ENCODE measurements at regions not wholly inside any gene's neighbourhood (a gene's known extent, or its start where the extent isn't known, plus 50 kb on each side); places are given as distances from the start of the nearest gene placed in this dataset.

DNA sequence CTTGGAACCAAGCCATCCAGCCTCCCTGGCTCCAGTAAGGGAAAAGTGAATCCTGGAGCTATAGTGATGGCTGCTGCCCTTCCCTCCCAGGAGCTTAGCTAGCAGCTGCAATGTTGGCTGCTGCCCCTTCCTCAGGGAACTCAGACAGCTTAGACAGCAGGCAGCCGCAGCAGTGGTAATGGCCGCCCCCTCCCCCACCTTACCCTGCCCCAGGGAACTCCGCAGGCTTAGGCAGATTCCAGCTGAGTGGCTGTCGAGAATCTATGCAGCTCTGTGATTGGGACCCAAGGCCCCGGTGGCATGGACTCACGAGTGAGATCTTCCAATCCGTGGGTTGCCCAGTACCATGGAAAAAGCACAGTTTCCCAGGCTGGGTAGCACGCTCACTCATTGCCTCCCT lies 378.6 kb downstream of the NNT start:
- no peak for DNase-seq
- CTCF ChIA-PET = no interaction called here
- H3K36me3 Mint-ChIP-seq (ENCODE audit: low read depth) = no peaks in the 10 kb centered on the region

DNA sequence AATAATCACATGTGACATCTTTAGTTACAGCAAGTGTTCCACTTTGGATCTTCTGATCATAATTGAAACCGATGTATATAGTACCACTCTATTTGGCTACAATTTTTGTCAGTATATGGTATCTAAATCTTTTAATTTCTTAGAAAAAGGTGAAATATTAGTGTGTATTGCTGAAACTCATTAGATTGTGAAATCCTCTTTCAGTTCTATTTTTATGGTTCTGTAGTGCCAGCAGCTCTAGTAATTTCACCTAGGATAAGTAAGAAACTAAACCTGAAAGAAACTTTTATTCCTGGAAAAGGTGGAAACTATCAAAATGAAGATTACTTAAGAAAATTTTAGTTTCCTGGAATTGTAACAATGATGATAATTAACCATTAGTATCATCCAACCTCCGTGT lies 370.9 kb downstream of the NNT start:
- H3K27me3 Mint-ChIP-seq (ENCODE audit: low read depth) = no peaks in the 10 kb centered on the region
- DNase-seq (no peak), ATAC-seq (no peak)
- ChIA-PET CTCF (no interaction called here), POLR2A (no interaction called here)
- H3K4me3 Mint-ChIP-seq = no peak overlapping the region
- no peak overlapping the region for H3K27ac Mint-ChIP-seq
- H3K4me1 Mint-ChIP-seq (ENCODE audit: low read depth) = no peaks in the 10 kb centered on the region
- H3K36me3 Mint-ChIP-seq (ENCODE audit: low read depth) = no peaks in the 10 kb centered on the region
- peaks cover 8% of the 10 kb centered on the region for H3K9me3 Mint-ChIP-seq (ENCODE audit: insufficient read depth)

More for the DNA sequence above, 378.6 kb downstream of the NNT start:
- Mint-ChIP-seq H3K27ac (no peak overlapping the region), H3K4me3 (no peak overlapping the region), H3K9me3 (ENCODE audit: insufficient read depth) (peaks cover 13% of the 10 kb centered on the region), H3K4me1 (ENCODE audit: low read depth) (no peaks in the 10 kb centered on the region), H3K27me3 (ENCODE audit: low read depth) (no peaks in the 10 kb centered on the region)
- POLR2A ChIA-PET = no interaction called here
- no peak for ATAC-seq

DNA sequence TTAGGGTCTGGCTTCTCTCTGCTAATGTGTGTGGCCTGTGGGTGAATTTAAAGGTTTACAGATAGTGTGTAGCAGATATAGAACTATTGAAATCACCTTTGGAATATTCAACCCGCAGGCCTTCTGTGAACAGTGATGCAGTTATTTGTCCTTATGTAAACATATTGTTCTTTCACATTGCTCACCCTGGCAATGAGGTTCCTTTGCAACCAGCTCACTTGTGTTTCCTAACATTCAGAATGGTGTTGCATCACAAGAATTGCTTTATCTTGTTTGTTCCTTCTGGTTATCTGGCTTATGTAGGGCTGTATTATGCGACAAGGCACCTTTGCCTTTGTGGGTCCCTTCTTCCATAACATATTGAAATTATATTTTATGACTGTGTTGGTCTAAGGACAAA lies 370.3 kb downstream of the NNT start:
- no peak for DNase-seq
- Mint-ChIP-seq H3K36me3 (ENCODE audit: low read depth) (no peaks in the 10 kb centered on the region), H3K9me3 (ENCODE audit: insufficient read depth) (peaks cover 6% of the 10 kb centered on the region), H3K4me3 (no peak overlapping the region), H3K27me3 (ENCODE audit: low read depth) (no peaks in the 10 kb centered on the region), H3K4me1 (ENCODE audit: low read depth) (no peaks in the 10 kb centered on the region), H3K27ac (no peak overlapping the region)
- POLR2A ChIA-PET = no interaction called here
- CTCF ChIA-PET = no interaction called here
- ATAC-seq = no peak

DNA sequence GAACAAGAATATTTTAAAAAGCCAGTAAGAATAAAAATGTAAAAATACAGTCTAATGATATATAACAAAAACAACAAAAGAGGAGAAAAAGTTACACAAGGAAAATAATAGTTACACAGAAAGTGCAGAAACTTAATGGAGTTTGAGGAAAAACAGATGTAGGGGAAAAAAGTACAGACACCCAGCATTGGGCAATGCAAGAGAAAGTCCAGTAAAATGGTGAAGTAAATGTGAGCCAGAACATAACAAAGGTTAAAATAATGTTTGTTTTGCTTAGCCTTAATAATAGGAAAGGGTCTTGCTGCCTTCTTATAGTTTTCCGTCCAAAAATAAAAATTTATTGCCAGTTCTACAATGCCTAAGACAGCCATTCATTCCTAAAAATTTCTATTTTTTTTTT lies 364.2 kb downstream of the NNT start:
- no peaks in the 10 kb centered on the region for H3K36me3 Mint-ChIP-seq (ENCODE audit: low read depth)
- DNase-seq = no peak
- H3K4me3 Mint-ChIP-seq = no peak overlapping the region
- ChIA-PET POLR2A (no interaction called here), CTCF (no interaction called here)
- H3K27ac Mint-ChIP-seq = no peak overlapping the region
- H3K9me3 Mint-ChIP-seq (ENCODE audit: insufficient read depth) = peaks cover 4% of the 10 kb centered on the region
- no peaks in the 10 kb centered on the region for H3K27me3 Mint-ChIP-seq (ENCODE audit: low read depth)
- no peak for ATAC-seq
- no peaks in the 10 kb centered on the region for H3K4me1 Mint-ChIP-seq (ENCODE audit: low read depth)

DNA sequence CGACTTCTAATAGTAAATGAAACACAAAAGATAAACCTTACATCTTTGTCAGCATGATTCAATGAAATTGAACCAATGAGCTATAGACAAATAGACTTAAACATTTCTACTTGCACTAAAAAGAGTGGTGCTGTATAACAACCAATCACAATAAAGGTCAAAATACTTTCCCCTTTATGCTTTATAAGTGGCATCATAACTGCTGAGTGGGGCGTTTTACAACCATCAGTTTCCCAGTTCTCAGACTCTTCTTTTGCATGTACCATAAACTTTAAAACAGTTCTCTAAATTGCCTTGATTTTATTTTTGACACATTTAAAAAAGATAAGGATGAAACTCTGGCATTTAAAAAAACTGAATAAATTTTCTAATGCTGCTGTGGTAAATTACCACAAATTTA lies 356.2 kb downstream of the NNT start:
- no peak for ATAC-seq
- Mint-ChIP-seq H3K4me1 (ENCODE audit: low read depth) (no peaks in the 10 kb centered on the region), H3K4me3 (no peak overlapping the region), H3K27me3 (ENCODE audit: low read depth) (no peaks in the 10 kb centered on the region), H3K36me3 (ENCODE audit: low read depth) (no peaks in the 10 kb centered on the region), H3K9me3 (ENCODE audit: insufficient read depth) (no peaks in the 10 kb centered on the region), H3K27ac (no peak overlapping the region)
- CTCF ChIA-PET = no interaction called here
- no peak for DNase-seq
- POLR2A ChIA-PET = no interaction called here

DNA sequence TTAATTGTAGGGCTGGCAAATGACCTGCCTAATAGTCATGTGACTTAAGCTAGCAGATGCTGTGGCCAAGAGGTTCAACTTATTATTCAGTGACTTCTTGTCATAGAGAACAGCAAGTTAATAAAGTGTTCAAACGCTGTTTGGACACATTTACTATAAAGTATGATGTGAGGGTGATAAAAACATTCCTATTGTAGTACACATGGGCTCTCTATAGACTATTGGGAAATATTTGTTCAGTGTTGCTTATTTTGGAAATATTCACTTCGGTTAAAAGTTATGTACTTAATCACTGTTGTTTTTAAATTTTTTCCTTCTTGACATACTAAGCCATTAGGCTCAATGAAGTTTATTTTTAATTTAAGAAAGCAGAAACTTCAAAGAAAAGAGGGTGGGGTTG lies 345.0 kb downstream of the NNT start:
- ChIA-PET POLR2A (no interaction called here), CTCF (no interaction called here)
- DNase-seq (no peak), ATAC-seq (no peak)
- peaks cover 4% of the 10 kb centered on the region for H3K9me3 Mint-ChIP-seq (ENCODE audit: insufficient read depth)
- no peak overlapping the region for H3K4me3 Mint-ChIP-seq
- no peak overlapping the region for H3K27ac Mint-ChIP-seq
- H3K27me3 Mint-ChIP-seq (ENCODE audit: low read depth) = no peaks in the 10 kb centered on the region
- no peaks in the 10 kb centered on the region for H3K36me3 Mint-ChIP-seq (ENCODE audit: low read depth)
- no peaks in the 10 kb centered on the region for H3K4me1 Mint-ChIP-seq (ENCODE audit: low read depth)

DNA sequence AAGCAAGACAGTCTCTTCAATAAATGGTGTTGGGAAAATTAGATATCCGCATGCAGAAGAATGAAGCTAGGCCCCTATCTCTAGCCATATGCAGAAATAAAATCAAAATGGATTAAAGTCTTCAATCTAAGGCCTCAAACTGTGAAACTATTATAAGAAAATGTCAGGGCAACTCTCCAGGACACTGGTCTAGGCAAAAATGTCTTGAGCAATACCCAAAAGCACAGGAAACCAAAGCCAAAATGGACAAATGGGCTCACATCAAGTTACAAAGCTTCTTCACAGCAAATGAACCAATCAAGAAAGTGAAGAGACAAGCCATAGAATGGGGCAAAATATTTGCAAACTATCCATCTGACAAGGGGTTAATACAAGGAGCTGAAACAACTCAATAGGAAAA lies 338.8 kb downstream of the NNT start:
- Mint-ChIP-seq H3K27me3 (ENCODE audit: low read depth) (no peaks in the 10 kb centered on the region), H3K4me3 (no peak overlapping the region), H3K4me1 (ENCODE audit: low read depth) (no peaks in the 10 kb centered on the region), H3K9me3 (ENCODE audit: insufficient read depth) (peaks cover 4% of the 10 kb centered on the region), H3K27ac (no peak overlapping the region), H3K36me3 (ENCODE audit: low read depth) (no peaks in the 10 kb centered on the region)
- POLR2A ChIA-PET = no interaction called here
- no peak for DNase-seq
- CTCF ChIA-PET = no interaction called here
- no peak for ATAC-seq

DNA sequence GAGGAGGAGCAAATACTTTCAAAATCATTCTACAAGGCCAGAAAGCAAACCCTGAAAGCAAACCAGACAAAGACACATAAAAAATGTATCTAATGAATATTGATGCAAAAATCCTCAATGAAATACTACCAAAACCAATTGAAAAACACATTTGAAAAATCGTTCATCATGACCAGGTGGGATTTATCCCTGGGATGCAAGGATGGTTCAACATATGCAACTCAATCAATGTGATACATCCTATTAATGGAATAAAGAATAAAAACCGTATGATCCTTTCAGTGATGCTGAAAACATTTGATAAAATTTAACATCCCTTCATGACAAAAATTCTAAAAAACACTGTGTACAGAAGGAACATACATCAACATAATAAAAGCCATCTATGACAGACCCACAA lies 337.6 kb downstream of the NNT start:
- peaks cover 4% of the 10 kb centered on the region for H3K9me3 Mint-ChIP-seq (ENCODE audit: insufficient read depth)
- no peak overlapping the region for H3K27ac Mint-ChIP-seq
- no peak overlapping the region for H3K4me3 Mint-ChIP-seq
- ChIA-PET CTCF (no interaction called here), POLR2A (no interaction called here)
- DNase-seq = no peak
- no peaks in the 10 kb centered on the region for H3K4me1 Mint-ChIP-seq (ENCODE audit: low read depth)
- H3K27me3 Mint-ChIP-seq (ENCODE audit: low read depth) = no peaks in the 10 kb centered on the region
- H3K36me3 Mint-ChIP-seq (ENCODE audit: low read depth) = no peaks in the 10 kb centered on the region
- ATAC-seq = no peak

DNA sequence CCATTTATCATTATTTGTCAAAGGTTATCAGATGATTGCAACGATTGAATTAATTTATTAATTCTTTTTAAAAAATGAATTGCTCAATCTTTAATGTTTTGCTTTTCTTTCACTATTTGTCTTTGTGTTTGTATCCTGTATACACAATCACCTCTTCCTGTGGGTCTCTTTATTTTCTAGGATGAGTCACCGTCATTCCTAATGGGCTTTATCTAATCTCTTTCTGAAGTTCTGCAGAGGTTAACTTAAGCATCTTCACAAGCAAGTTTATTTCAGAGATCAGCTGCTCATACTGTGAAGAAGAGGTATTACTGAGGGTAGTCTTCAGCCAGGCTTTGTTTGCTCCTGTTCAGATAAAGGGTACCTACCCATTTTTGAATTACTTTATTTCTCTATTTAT lies 323.9 kb downstream of the NNT start:
- Mint-ChIP-seq H3K9me3 (ENCODE audit: insufficient read depth) (peaks cover 8% of the 10 kb centered on the region), H3K36me3 (ENCODE audit: low read depth) (no peaks in the 10 kb centered on the region), H3K27ac (no peak overlapping the region), H3K27me3 (ENCODE audit: low read depth) (no peaks in the 10 kb centered on the region), H3K4me1 (ENCODE audit: low read depth) (no peaks in the 10 kb centered on the region), H3K4me3 (no peak overlapping the region)
- no peak for ATAC-seq
- CTCF ChIA-PET = no interaction called here
- POLR2A ChIA-PET = no interaction called here
- DNase-seq = no peak

DNA sequence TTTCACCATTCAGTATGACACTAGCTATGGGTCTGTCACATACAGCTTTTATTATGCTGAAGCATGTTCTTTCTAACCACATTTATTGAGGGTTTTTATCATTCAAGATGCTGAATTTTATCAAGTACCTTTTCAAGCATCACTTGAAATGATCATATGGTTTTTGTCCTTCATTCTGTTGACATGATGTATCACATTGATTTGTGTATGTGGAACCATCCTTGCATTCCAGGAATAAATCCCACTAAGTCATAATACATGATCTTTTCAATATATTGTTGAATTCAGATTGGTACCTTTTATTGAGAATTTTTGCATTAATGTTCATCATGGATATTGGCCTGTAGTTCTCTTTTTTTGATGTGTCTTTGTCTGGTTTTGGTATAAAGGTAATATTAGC lies 317.4 kb downstream of the NNT start:
- ChIA-PET POLR2A (no interaction called here), CTCF (no interaction called here)
- no peaks in the 10 kb centered on the region for H3K27me3 Mint-ChIP-seq (ENCODE audit: low read depth)
- no peak for DNase-seq
- H3K36me3 Mint-ChIP-seq (ENCODE audit: low read depth) = no peaks in the 10 kb centered on the region
- ATAC-seq = no peak
- no peak overlapping the region for H3K4me3 Mint-ChIP-seq
- H3K4me1 Mint-ChIP-seq (ENCODE audit: low read depth) = no peaks in the 10 kb centered on the region
- H3K27ac Mint-ChIP-seq = no peak overlapping the region
- peaks cover 8% of the 10 kb centered on the region for H3K9me3 Mint-ChIP-seq (ENCODE audit: insufficient read depth)

DNA sequence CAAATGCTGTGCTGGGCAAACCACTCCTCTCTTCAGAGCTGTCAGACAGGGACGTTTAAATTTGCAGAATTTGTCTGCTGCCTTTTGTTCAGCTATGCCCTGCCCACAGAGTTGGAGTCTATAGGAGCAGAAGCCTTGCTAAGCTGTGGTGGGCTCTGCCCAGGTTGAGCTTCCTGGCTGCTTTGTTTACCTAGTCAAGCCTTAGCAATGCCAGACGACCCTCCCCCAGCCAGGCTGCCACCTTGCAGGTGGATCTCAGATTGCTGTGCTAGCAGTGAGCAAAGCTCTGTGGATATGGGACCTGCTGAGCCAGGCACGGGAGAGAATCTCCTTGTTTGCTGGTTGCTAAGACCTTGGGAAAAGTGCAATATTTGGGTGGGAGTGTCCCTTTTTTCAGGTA lies 314.9 kb downstream of the NNT start:
- no peak for ATAC-seq
- Mint-ChIP-seq H3K27ac (no peak overlapping the region), H3K4me3 (no peak overlapping the region), H3K9me3 (ENCODE audit: insufficient read depth) (peaks cover 6% of the 10 kb centered on the region), H3K36me3 (ENCODE audit: low read depth) (no peaks in the 10 kb centered on the region), H3K27me3 (ENCODE audit: low read depth) (no peaks in the 10 kb centered on the region), H3K4me1 (ENCODE audit: low read depth) (no peaks in the 10 kb centered on the region)
- ChIA-PET CTCF (no interaction called here), POLR2A (no interaction called here)
- DNase-seq = no peak

DNA sequence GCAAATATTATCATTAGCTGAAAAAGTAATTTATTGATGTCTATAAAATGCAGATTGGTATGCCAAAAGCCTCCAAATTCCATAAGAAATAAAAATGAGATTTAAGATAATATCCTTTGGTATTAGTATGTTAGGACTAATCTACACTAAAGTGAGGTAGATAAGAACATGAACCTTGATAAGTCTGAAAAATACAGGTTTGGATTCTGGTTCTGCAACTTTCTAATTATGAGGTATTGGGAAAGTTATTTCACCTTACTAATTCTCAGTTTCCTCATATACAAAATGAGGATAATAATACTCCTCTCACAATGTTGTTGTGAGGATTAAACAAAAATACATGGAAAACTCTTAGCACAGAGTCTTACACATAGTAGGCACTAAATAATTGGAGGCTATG lies 300.1 kb downstream of the NNT start:
- ChIA-PET POLR2A (no interaction called here), CTCF (no interaction called here)
- Mint-ChIP-seq H3K27ac (no peak overlapping the region), H3K27me3 (ENCODE audit: low read depth) (no peaks in the 10 kb centered on the region), H3K36me3 (ENCODE audit: low read depth) (no peaks in the 10 kb centered on the region), H3K9me3 (ENCODE audit: insufficient read depth) (peaks cover 4% of the 10 kb centered on the region), H3K4me1 (ENCODE audit: low read depth) (no peaks in the 10 kb centered on the region), H3K4me3 (no peak overlapping the region)
- DNase-seq = no peak
- ATAC-seq = no peak

DNA sequence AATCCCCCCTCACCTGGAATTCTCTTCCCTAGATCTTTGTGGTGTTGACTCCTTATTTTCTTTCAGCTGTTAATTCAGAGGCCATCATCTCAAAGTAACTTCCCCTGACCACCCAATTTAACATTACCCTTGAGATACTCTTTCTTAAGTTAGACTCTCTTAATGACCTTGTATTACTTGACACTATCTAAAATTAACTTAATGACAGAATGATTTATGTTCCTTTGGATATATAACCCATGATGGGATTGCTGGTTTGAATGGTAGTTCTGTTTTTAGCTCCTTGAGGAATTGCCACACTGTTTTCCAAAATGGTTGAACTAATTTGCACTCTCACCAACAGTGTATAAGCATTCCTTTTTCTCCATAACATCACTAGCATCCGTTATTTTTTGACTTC lies 298.0 kb downstream of the NNT start:
- ChIA-PET POLR2A (no interaction called here), CTCF (no interaction called here)
- ATAC-seq (no peak), DNase-seq (no peak)
- Mint-ChIP-seq H3K36me3 (ENCODE audit: low read depth) (no peaks in the 10 kb centered on the region), H3K27ac (no peak overlapping the region), H3K4me3 (no peak overlapping the region), H3K4me1 (ENCODE audit: low read depth) (no peaks in the 10 kb centered on the region), H3K27me3 (ENCODE audit: low read depth) (no peaks in the 10 kb centered on the region), H3K9me3 (ENCODE audit: insufficient read depth) (no peaks in the 10 kb centered on the region)

DNA sequence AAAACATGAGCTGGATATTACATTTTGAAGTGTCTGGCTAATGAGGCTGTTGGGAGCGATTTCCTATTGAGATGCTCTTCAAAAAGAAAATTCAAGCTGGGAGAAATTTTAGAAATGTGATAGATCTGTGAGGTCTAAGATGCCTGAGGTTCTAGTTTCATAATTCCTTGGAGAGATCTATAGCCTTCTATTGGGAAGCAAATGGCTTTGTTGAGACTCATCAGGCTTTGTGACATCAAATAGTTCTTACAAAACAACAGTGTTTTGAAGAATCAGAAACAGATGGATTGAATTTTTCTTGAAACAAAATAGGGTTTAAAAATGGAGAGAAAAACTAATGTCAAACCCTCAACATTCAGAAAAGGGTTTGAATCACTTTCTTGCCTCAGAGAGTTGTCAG lies 292.9 kb downstream of the NNT start:
- H3K27me3 Mint-ChIP-seq (ENCODE audit: low read depth) = no peaks in the 10 kb centered on the region
- H3K27ac Mint-ChIP-seq = no peak overlapping the region
- H3K36me3 Mint-ChIP-seq (ENCODE audit: low read depth) = no peaks in the 10 kb centered on the region
- ChIA-PET POLR2A (no interaction called here), CTCF (no interaction called here)
- no peaks in the 10 kb centered on the region for H3K4me1 Mint-ChIP-seq (ENCODE audit: low read depth)
- H3K9me3 Mint-ChIP-seq (ENCODE audit: insufficient read depth) = no peaks in the 10 kb centered on the region
- DNase-seq (no peak), ATAC-seq (no peak)
- no peak overlapping the region for H3K4me3 Mint-ChIP-seq

All from activated CD8-positive, alpha-beta T cell treated with anti-CD3 and anti-CD28 coated beads, Interleukin-2, amount 10 ng/mL, durations not matched to agents 7 days and 5 days (primary cell).